Stimulated activated CD8-positive, alpha-beta memory T cell treated with anti-CD3 and anti-CD28 coated beads, Interleukin-15, amount 100 ng/mL, for 1 hour (primary cell): ENCODE measurements at regions not wholly inside any gene's neighbourhood (a gene's known extent, or its start where the extent isn't known, plus 50 kb on each side); places are given as distances from the start of the nearest gene placed in this dataset.

Experiments used
- DNase-seq: peaks from one replicate; pipeline ENCODE4 v3.0.0-alpha.2; 2020; ENCODE audit warnings: low read depth

- DNase-seq: no peak
These were observed 333.7 kb downstream of the SEC14L1 start for GRCh38 chr17:77474292-77474988.

GRCh38 chr17:77475016-77475976, 334.5 kb downstream of the SEC14L1 start:
- no peak for DNase-seq

GRCh38 chr17:77476006-77476405, 335.2 kb downstream of the SEC14L1 start:
- DNase-seq: no peak

GRCh38 chr17:77476498-77476897, 335.7 kb downstream of the SEC14L1 start:
- DNase-seq: no peak

GRCh38 chr17:77476931-77477805, 336.4 kb downstream of the SEC14L1 start:
- DNase-seq: no peak

GRCh38 chr17:77478281-77478680, 337.5 kb downstream of the SEC14L1 start:
- no peak for DNase-seq

- DNase-seq: no peak
These were observed 338.1 kb downstream of the SEC14L1 start for GRCh38 chr17:77478899-77479298.

GRCh38 chr17:77479372-77480198, 338.8 kb downstream of the SEC14L1 start:
- DNase-seq: no peak

- DNase-seq: no peak
These were observed 339.4 kb downstream of the SEC14L1 start for GRCh38 chr17:77480199-77480508.

GRCh38 chr17:77480509-77481215, 339.9 kb downstream of the SEC14L1 start:
- DNase-seq: no peak

GRCh38 chr17:77481476-77482374, 341.0 kb downstream of the SEC14L1 start:
- DNase-seq: no peak

- no peak for DNase-seq
These were observed 341.8 kb downstream of the SEC14L1 start for GRCh38 chr17:77482375-77483127.

- DNase-seq: no peak
These were observed 342.4 kb downstream of the SEC14L1 start for GRCh38 chr17:77483128-77483598.

GRCh38 chr17:77484111-77484510, 343.3 kb downstream of the SEC14L1 start:
- DNase-seq: no peak

- DNase-seq: no peak
These were observed 344.5 kb downstream of the SEC14L1 start for GRCh38 chr17:77485089-77485833.

GRCh38 chr17:77487211-77487629, 346.5 kb downstream of the SEC14L1 start:
- DNase-seq: no peak

- no peak for DNase-seq
These were observed 347.1 kb downstream of the SEC14L1 start for GRCh38 chr17:77487677-77488530.
